ENCODE measurements at regions not wholly inside any gene's neighbourhood (a gene's known extent, or its start where the extent isn't known, plus 50 kb on each side); places are given as distances from the start of the nearest gene placed in this dataset.
"Not testable (repeated sequence)": the region's sequence is repeated elsewhere in the genome, so short reads cannot be mapped to it uniquely, and the experiment has no call there.

DNA sequence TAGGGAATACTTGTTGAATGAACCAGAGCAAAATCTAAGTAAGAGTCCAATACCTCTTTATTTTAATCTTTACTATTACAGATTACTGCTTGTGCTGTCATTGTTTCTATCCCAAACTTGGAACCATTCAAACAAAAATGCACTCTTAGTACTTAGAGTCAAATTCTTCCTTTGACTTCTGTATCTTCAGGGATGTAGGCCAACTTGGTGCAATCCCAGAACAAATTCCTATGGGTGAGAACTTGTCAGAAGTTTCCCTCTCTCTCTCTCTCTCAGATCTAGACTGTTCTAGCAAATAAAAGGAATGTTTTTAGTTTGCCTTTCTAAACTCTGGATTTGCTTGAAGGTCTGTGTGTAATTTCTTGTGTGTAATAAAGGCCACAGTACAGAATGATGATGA, 329.0 kb upstream of the TMTC4 start:
- no peak for DNase-seq

GRCh38 chr13:100989392-100989791, 314.8 kb upstream of the TMTC4 start:
- no peak for DNase-seq

DNA sequence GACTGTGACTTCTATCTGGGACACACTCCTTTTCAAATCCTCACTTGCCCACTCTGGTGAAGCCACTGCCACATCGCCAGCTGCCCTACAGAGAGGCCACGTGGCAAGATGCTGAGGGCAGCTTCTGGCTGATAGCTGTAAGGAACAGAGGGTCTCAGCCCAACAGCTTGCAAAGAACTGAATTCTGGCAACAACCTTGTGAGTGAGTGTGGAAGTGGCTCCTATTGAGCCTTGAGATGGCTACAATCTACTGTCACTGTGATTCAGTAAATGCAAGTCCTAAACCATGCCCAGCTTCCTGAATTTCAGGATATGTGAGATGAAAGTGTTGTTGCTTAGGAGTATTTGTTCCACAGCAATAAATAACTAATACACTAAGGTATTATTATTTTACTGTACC, 314.3 kb upstream of the TMTC4 start:
- no peak for DNase-seq

DNA sequence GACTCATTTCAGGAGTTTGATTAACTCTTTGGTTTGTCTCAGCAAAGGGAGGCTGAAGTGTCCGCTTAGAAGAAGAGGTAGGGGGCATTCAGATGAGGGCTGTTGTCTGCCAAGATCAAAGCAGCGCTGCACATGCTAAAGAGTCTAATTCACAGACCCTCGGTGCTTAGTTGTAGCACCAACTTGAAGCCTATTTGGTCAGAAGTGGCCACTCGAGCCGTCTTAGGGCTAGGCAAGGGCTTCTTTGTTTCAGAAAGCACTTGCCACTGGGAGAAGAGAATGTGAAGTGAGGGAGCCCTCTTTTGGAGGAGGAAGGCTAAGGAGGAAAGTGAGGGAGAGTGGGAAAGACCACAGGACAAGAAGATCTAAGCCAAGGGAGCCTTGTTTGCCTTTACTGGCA, 313.4 kb upstream of the TMTC4 start:
- DNase-seq: no peak

DNA sequence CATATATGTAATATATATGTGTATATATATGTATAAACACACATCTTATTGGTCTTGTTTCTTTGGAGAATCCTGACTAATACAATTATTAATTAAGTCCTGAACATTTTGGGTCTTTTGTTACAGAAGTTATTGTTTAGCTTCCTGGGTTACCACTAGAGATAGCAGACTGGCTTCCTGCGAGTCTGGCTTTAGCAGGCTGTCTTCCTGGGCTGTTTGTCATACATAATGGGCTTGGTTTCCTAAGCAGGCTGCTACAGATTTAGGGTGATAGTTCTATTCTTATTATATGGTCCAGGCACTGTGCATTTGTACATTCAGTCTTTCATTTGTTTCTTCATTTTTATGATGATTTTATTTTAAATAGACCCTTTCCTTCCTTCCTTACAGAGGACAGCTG, 312.0 kb upstream of the TMTC4 start:
- no peak for DNase-seq

GRCh38 chr13:100984085-100984705, 309.6 kb upstream of the TMTC4 start:
- no peak for DNase-seq

- no peak for DNase-seq
Observed at GRCh38 chr13:100983111-100983510, 308.5 kb upstream of the TMTC4 start.

GRCh38 chr13:100980171-100980570, 305.6 kb upstream of the TMTC4 start:
- DNase-seq: no peak

GRCh38 chr13:100977841-100978240, 303.2 kb upstream of the TMTC4 start:
- no peak for DNase-seq

DNA sequence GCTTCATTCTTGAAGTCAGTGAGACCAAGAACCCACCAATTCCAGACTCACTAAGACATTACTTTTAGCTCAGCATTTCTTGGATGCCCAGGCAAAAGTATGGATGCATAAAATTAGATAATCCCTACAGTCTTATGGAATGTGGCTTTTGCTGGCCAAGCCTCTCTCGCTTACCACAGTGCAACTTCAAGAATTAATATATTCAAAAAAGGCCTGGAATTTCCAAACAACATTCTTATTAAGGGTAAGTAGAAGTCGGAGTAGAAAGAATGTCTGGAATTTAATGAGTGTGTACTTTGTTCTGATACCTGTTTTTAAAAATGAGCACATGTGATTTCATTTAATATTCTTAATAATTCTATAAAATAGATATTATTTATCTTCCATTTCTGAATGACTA, 302.4 kb upstream of the TMTC4 start:
- DNase-seq: no peak

- DNase-seq: not testable (repeated sequence)
Observed at GRCh38 chr13:100975666-100976065, 301.1 kb upstream of the TMTC4 start.

- no peak for DNase-seq
Observed at GRCh38 chr13:100962585-100962984, 288.0 kb upstream of the TMTC4 start.

- DNase-seq: no peak
Observed at GRCh38 chr13:100961186-100961585, 286.6 kb upstream of the TMTC4 start.

DNA sequence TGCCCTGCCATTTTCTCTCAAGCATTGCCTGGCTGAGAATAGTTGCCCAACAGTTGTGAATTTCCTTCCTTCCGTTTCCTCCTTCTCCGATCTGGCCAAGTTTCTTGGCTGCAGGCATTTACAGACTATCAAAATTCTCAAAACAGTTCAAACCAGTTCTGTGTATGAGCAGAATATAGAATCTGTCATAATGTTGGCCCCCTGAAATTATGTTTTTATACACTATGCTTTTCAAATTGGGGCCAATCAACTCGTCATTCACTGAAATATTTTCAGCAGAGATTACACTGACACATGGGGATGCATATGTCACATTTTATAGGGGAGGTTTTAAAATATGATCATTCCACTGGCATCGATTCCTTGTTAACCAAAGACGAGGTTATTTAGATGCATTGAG, 284.2 kb upstream of the TMTC4 start:
- DNase-seq: no peak

GRCh38 chr13:100957741-100958140, 283.1 kb upstream of the TMTC4 start:
- DNase-seq: no peak

- no peak for DNase-seq
Observed at GRCh38 chr13:100954430-100955305, 280.1 kb upstream of the TMTC4 start.

DNA sequence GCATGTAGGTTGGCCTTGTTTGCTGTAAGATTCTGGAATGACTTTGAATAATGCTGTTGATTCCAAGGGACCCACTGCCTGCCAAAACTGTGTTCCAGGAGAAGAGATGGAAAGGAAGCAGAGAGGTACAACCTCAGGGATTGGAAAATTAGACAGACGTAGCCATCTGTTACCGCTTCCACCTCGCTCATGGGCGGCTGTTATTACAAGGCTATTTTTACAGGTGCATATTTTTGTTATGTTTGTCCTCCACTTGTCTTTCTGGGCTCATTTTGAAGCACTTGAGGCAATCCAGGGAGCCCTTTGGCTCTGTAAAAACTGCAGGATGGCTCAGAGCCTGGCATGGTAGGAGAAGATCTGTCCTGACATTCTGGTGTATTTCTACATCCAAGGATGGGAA, 276.4 kb upstream of the TMTC4 start:
- no peak for DNase-seq

DNA sequence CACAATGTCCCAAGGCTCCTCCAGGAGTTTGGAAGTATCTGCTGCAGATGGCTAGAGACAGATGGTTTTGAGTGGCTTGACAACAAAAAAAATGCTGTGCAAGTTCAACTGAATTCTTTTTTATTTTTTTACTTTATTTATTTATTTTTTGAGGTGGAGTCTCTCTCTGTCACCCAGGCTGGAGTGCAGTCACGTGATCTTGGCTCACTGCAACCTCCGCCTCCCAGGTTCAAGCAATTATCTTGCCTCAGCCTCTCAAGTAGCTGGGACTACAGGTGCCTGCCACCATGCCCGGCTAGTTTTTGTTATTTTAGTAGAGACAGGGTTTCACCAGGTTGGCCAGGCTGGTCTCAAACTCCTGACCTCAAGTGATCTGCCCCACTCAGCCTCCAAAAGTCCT, 274.3 kb upstream of the TMTC4 start:
- DNase-seq: not testable (repeated sequence)

DNA sequence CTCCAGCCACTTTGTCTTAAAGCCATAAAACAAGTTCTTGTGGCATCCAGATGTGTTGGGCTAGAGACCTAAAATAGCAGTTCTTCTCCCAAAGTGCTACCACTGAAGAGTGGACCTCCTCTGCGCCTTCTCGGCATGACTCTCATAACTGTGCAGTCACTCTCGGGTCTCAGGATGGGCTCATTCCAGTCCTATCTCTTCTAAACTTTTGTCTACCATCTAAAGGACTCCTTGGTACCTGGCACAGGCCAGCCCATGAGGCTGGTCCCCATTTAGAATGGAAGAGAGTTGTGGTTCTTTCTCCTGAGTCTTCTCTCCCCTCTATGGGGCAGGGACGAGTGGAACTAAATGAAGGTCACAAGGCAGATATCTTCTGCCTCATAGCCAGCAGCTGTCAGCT, 272.0 kb upstream of the TMTC4 start:
- no peak for DNase-seq

- no peak for DNase-seq
Observed at GRCh38 chr13:100944791-100945345, 270.3 kb upstream of the TMTC4 start.

DNA sequence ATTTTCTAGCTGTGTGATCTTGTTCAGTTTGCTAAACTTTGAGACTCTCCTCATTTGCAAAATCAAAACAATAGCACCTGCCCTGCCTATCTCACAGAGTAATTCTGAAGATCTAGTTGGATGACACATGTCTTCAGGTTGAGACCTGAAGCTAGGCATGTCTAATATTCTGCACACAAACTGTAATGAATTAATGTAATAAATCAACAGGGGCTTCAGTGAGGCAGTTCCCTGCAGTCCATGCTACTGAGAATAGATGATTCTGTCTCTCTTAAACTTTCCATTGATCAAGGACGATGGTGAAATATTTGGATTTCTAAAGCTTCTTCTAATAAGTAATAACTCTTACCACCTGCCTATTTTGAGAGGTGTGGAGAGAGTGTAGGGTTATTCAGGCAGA, 268.1 kb upstream of the TMTC4 start:
- no peak for DNase-seq

DNA sequence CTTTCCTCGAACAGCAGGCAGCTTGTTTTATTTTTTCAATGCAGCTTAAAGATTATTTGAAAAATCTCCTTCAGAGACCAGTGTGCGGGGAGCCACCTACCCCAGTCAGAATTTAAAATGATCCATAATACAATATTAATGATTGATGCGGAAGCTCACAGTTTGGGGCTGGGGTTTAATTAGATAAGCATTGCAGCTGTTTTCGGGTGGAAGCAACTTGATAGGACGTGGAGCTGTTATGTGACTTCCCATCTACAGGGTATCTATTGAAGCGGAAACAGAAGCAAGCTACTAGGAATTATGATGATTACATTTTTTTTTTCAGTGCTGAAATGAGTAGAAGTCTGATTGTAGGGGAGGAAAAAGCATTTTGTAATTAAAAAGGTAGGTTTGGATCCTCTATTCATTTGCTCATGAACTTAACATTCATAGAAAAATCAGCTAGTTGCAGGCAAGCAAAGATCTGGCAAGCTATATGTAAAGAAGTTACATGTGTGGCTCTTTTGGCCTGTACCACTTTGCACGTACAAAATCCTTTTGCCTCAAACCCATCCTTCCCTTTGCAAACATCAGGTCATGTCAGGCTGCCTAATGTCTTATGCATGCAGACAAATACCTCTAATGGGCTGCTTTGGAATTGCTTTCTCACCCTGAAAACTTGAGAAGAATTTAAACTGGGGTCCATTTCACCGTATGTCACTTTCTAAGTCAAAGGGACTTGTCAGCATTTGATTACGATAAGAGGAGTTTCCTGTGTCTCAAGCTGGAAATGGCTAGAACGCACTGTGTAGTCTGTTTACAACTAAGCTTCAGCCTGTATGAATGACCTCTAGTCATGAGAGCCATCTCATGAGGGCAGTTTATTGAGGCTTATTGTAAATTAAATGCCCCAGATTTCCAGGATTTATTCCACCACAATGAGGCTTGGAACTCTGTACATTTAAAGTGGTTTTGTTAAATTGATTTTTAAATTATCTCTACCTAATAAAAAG, 267.1 kb upstream of the TMTC4 start:
- no peak for DNase-seq

GRCh38 chr13:100940658-100941057, 266.1 kb upstream of the TMTC4 start:
- DNase-seq: no peak

All from SW 1271 (cell line).